ENCODE measurements at regions not wholly inside any gene's neighbourhood (a gene's known extent, or its start where the extent isn't known, plus 50 kb on each side); places are given as distances from the start of the nearest gene placed in this dataset.

GRCh38 chr13:109572389-109572788, 214.0 kb downstream of the IRS2 start:
- H3K9me3 ChIP-seq (ENCODE audit: low read depth) = no peaks in the 10 kb centered on the region
- no peak for DNase-seq (ENCODE audit: low read depth in 1 of 2, low spot score in 1 of 2)
- H3K27ac ChIP-seq = no peak overlapping the region
- H3K27me3 ChIP-seq = no peaks in the 10 kb centered on the region
- H3K4me1 ChIP-seq (ENCODE audit: low read depth) = no peaks in the 10 kb centered on the region
- no peak for TF ChIP-seq CTCF (IDR thresholded peaks at IDR 0.05; ENCODE audit: low read depth, low read length)
- no peak overlapping the region for H3K4me3 ChIP-seq
- no peaks in the 10 kb centered on the region for H3K36me3 ChIP-seq

GRCh38 chr13:109569958-109570711, 216.2 kb downstream of the IRS2 start:
- DNase-seq (ENCODE audit: low read depth in 1 of 2, low spot score in 1 of 2) = no peak
- Histone ChIP-seq H3K4me3 (no peak overlapping the region), H3K36me3 (no peaks in the 10 kb centered on the region), H3K27me3 (no peaks in the 10 kb centered on the region), H3K9me3 (ENCODE audit: low read depth) (no peaks in the 10 kb centered on the region), H3K27ac (no peak overlapping the region), H3K4me1 (ENCODE audit: low read depth) (no peaks in the 10 kb centered on the region)
- no peak for TF ChIP-seq CTCF (IDR thresholded peaks at IDR 0.05; ENCODE audit: low read depth, low read length)

- Histone ChIP-seq H3K27ac (no peak overlapping the region), H3K36me3 (no peaks in the 10 kb centered on the region), H3K27me3 (no peaks in the 10 kb centered on the region), H3K4me1 (ENCODE audit: low read depth) (no peaks in the 10 kb centered on the region), H3K9me3 (ENCODE audit: low read depth) (no peaks in the 10 kb centered on the region), H3K4me3 (no peak overlapping the region)
- no peak for DNase-seq (ENCODE audit: low read depth in 1 of 2, low spot score in 1 of 2)
- TF ChIP-seq CTCF (IDR thresholded peaks at IDR 0.05; ENCODE audit: low read depth, low read length) = no peak
These were observed 218.0 kb downstream of the IRS2 start for GRCh38 chr13:109568339-109568818.

GRCh38 chr13:109567315-109567714, 219.1 kb downstream of the IRS2 start:
- TF ChIP-seq CTCF (IDR thresholded peaks at IDR 0.05; ENCODE audit: low read depth, low read length) = peak; percentile 33
- no peaks in the 10 kb centered on the region for H3K27me3 ChIP-seq
- no peaks in the 10 kb centered on the region for H3K36me3 ChIP-seq
- no peaks in the 10 kb centered on the region for H3K4me1 ChIP-seq (ENCODE audit: low read depth)
- H3K4me3 ChIP-seq = no peak overlapping the region
- DNase-seq (ENCODE audit: low read depth in 1 of 2, low spot score in 1 of 2) = peak in 1 of 2 donors; percentile 11
- H3K27ac ChIP-seq = no peak overlapping the region
- no peaks in the 10 kb centered on the region for H3K9me3 ChIP-seq (ENCODE audit: low read depth)

GRCh38 chr13:109565877-109566276, 220.5 kb downstream of the IRS2 start:
- no peak for TF ChIP-seq CTCF (IDR thresholded peaks at IDR 0.05; ENCODE audit: low read depth, low read length)
- no peak for DNase-seq (ENCODE audit: low read depth in 1 of 2, low spot score in 1 of 2)
- H3K27me3 ChIP-seq = no peaks in the 10 kb centered on the region
- no peak overlapping the region for H3K27ac ChIP-seq
- H3K4me3 ChIP-seq = no peak overlapping the region
- no peaks in the 10 kb centered on the region for H3K36me3 ChIP-seq
- H3K9me3 ChIP-seq (ENCODE audit: low read depth) = no peaks in the 10 kb centered on the region
- no peaks in the 10 kb centered on the region for H3K4me1 ChIP-seq (ENCODE audit: low read depth)
